ENCODE measurements at regions not wholly inside any gene's neighbourhood (a gene's known extent, or its start where the extent isn't known, plus 50 kb on each side); places are given as distances from the start of the nearest gene placed in this dataset.

DNA sequence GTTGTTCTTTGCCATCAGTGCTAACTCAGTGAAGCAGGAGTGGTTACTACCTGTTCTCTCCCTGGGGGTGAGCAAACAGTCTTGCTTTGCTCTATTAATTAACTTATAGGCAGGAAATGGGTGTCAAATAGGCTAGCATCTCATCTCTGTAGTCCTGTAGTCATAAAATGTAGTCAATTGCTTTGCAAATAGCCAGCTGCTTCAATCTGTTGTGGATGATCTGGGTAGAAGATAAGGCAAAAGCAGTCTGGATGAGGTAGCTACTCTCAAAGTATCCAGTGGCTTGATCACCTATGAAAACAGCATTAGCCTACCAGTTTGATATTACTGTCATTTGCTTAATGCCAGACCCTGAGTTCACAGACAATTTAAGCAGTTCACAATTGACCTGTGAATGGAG is 369.0 kb upstream of the TMTC1 start:
- no peak overlapping the region for H3K4me3 ChIP-seq (ENCODE audit: low read depth, low read length)
- no peak for DNase-seq (ENCODE audit: low read depth)
- TF ChIP-seq, protein P1, sequence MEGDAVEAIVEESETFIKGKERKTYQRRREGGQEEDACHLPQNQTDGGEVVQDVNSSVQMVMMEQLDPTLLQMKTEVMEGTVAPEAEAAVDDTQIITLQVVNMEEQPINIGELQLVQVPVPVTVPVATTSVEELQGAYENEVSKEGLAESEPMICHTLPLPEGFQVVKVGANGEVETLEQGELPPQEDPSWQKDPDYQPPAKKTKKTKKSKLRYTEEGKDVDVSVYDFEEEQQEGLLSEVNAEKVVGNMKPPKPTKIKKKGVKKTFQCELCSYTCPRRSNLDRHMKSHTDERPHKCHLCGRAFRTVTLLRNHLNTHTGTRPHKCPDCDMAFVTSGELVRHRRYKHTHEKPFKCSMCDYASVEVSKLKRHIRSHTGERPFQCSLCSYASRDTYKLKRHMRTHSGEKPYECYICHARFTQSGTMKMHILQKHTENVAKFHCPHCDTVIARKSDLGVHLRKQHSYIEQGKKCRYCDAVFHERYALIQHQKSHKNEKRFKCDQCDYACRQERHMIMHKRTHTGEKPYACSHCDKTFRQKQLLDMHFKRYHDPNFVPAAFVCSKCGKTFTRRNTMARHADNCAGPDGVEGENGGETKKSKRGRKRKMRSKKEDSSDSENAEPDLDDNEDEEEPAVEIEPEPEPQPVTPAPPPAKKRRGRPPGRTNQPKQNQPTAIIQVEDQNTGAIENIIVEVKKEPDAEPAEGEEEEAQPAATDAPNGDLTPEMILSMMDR (IDR thresholded peaks at IDR 0.05; ENCODE audit: control insufficient read depth, extremely low read depth, insufficient read depth) = no peak

DNA sequence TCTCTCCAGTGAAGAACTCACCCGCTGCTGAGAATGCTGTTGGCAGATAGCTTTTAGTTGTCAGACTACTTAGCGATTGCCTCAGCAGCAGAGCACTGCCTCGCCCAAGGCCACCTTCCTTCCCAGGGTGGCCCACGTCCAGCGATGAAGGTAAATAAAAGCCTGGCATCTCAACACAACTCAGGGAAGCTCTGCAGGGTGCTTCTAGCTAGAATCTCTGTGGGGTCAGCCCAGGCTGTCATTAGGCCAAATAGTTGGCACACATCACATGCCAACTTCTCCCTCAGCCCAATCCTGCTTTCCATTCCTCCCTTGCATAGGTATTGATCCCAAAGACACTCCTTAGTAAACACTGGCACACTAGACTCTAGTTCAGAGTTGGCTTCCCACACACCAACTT is 368.1 kb upstream of the TMTC1 start:
- TF ChIP-seq, protein P1 (IDR thresholded peaks at IDR 0.05; ENCODE audit: control insufficient read depth, extremely low read depth, insufficient read depth) = no peak
- peak; percentile 39 for DNase-seq (ENCODE audit: low read depth)
- no peak overlapping the region for H3K4me3 ChIP-seq (ENCODE audit: low read depth, low read length)

DNA sequence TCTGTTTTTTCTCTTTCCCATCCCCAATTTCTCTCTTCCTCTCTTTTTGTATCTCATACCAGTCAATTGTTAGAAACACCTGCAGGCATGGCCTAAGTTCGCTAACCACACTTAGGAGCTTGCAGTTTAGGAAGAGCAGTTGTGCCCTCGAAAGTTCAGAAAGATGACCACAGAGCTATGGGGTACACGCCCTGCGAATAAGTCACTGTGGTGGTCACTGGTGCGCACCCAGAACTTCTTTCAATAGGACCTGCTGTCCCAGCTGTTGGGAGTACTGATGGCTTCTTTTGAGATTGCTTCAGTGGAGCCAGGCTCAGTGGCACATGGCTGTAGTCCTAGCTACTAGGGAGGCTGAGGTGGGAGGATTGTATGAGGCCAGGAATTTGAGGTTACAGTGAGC is 362.8 kb upstream of the TMTC1 start:
- no peak for DNase-seq (ENCODE audit: low read depth)
- no peak overlapping the region for H3K4me3 ChIP-seq (ENCODE audit: low read depth, low read length)
- TF ChIP-seq, protein P1 (IDR thresholded peaks at IDR 0.05; ENCODE audit: control insufficient read depth, extremely low read depth, insufficient read depth) = no peak

DNA sequence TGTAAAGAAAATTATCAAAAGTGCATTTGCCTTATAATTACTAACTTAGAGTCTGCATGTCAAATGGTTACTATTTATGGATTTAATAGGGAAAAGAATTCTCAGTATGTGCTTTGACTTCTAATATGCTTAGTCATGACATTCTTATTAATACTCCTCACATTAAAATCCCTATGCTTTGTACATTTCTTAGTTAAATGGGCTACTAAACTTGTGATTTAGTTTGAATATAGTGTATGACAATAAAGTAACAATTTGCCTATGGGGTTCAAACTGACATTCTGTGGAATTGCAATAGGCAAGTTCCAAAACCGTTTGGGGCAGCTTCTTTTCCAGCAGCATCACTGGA is 361.9 kb upstream of the TMTC1 start:
- TF ChIP-seq, protein P1 (IDR thresholded peaks at IDR 0.05; ENCODE audit: control insufficient read depth, extremely low read depth, insufficient read depth) = no peak
- no peak overlapping the region for H3K4me3 ChIP-seq (ENCODE audit: low read depth, low read length)
- no peak for DNase-seq (ENCODE audit: low read depth)

DNA sequence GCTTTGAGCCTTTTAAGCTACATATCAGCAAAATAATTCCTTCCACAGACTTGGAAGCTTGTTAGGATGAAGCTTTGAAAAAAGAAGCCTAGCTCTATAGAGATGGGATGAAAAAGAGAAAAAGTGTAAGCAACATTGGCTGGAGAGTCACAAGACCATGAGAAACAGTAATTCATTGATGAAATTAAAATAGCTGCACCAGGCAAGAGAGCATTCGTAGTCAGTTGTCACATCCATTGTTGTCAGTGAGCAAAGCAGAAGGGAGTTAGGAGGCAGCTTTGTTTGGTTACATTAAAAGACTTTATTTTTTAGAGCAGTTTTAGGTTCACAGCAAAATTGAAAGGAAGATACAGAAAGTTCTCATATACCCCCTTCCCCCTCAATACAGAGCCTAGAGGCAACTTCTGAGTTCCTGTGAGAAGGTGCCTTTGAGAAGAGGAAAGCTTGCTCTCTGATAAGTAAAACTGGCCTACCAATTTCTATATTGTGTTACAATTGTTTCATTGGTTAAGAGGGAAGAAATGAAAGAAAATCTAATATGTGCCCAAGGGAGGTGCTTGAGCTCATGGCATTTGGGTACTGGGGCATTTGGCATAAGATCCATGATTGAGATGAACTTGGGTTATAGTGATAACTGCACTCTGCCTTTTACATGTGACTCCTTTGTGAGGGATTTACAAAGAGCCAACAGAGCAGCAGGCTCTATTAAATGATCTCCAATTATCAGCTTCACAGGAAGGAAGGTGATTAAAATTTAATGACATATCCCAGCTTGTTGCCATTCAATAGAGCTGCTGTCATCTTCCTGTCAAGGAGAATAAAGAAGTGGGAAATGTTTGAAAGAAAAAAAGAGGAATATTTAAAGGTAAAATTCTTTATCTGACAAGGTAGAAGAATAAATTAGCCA is 361.3 kb upstream of the TMTC1 start:
- no peak overlapping the region for H3K4me3 ChIP-seq (ENCODE audit: low read depth, low read length)
- no peak for DNase-seq (ENCODE audit: low read depth)
- TF ChIP-seq, protein P1 (IDR thresholded peaks at IDR 0.05; ENCODE audit: control insufficient read depth, extremely low read depth, insufficient read depth) = no peak

DNA sequence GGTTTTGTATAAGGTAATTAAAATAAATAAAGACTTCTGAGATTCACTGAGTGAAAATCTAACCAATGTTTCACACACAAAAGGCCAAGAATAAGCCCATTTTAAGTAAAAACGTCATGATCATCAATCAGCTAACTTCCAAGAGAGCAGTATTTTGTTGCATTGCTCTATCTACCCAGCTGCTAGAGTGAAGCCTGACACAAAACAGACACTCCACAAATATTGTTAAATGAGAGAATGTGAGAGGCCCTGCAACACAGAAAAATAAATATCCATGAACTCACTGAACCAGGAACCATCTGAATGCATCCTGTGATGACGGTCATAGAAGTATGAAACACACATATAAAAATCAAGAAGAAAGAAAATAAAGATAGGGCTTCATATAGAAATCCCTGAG is 358.6 kb upstream of the TMTC1 start:
- DNase-seq (ENCODE audit: low read depth) = no peak
- no peak overlapping the region for H3K4me3 ChIP-seq (ENCODE audit: low read depth, low read length)
- TF ChIP-seq, protein P1 (IDR thresholded peaks at IDR 0.05; ENCODE audit: control insufficient read depth, extremely low read depth, insufficient read depth) = no peak

DNA sequence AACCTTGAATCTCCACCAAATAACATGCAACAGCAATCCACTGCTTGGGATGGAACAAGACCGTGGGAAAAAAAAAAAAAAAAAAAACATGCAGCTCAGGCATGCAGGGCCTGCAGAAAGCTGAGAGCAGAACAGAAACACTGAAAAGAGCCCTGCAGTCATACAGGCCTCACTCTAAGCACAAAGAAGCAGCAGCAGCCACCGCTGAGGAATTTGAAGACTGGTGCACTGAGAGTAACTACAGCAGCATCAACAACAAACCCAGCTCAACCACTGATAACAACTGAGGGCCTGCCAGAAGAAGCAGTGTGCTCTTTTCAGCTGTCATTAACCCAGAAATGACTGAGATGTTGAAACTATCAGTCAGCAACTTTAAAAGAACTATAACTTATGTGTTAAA is 354.7 kb upstream of the TMTC1 start:
- TF ChIP-seq, protein P1 (IDR thresholded peaks at IDR 0.05; ENCODE audit: control insufficient read depth, extremely low read depth, insufficient read depth) = no peak
- no peak overlapping the region for H3K4me3 ChIP-seq (ENCODE audit: low read depth, low read length)
- DNase-seq (ENCODE audit: low read depth) = no peak

Data from LNCaP clone FGC (cell line).